CD14-positive monocyte (primary cell): ENCODE measurements at regions not wholly inside any gene's neighbourhood (a gene's known extent, or its start where the extent isn't known, plus 50 kb on each side); places are given as distances from the start of the nearest gene placed in this dataset.
"Not testable (repeated sequence)": the region's sequence is repeated elsewhere in the genome, so short reads cannot be mapped to it uniquely, and the experiment has no call there.

ENCODE experiments used
- DNase-seq, 3 donors: peaks; one replicate each; pipeline ENCODE4 v3.0.0-alpha.2; 2011 to 2022
- H2AFZ ChIP-seq: 2 replicates; pipeline ENCODE4 v1.6.0; 2012; ENCODE audit warnings: mild to moderate bottlenecking, low read depth, low read length, inconsistent platforms; ENCODE audit not compliant: insufficient read depth, poor library complexity, severe bottlenecking
- H3K27ac ChIP-seq, 2 donors: 1 replicate in 1 of 2; 2 replicates in 1 of 2; pipeline ENCODE4 v1.5.1; 2012 to 2013; ENCODE audit warnings: low read length in 2 of 2, control low read depth in 1 of 2, inconsistent platforms in 1 of 2, low read depth in 1 of 2, mild to moderate bottlenecking in 1 of 2
- H3K27me3 ChIP-seq, 2 donors: one replicate each; pipeline versions ENCODE4 v1.6.0 to v1.6.1; 2011 to 2013; ENCODE audit warnings: low read length in 2 of 2; ENCODE audit not compliant: control insufficient read depth in 2 of 2, insufficient read depth in 2 of 2
- H3K36me3 ChIP-seq, 2 donors: replicated peaks in 1 of 2; 1 replicate in 1 of 2; 2 replicates in 1 of 2; pipeline versions ENCODE4 v1.5.1 to v1.6.1; 2012 to 2013; ENCODE audit warnings: low read length in 2 of 2, control low read depth in 1 of 2, inconsistent platforms in 1 of 2, mild to moderate bottlenecking in 1 of 2; ENCODE audit not compliant: insufficient read depth in 2 of 2, control insufficient read depth in 1 of 2
- H3K4me1 ChIP-seq, 2 donors: 1 replicate in 1 of 2; 2 replicates in 1 of 2; pipeline versions ENCODE4 v1.5.1 to v1.6.1; 2012 to 2013; ENCODE audit warnings: low read length in 2 of 2, control low read depth in 1 of 2, inconsistent platforms in 1 of 2, mild to moderate bottlenecking in 1 of 2, moderate library complexity in 1 of 2; ENCODE audit not compliant: insufficient read depth in 2 of 2, control insufficient read depth in 1 of 2
- H3K4me2 ChIP-seq: replicated peaks from 2 replicates; pipeline ENCODE3; 2012; ENCODE audit warnings: low read length, moderate library complexity, mild to moderate bottlenecking; ENCODE audit not compliant: poor library complexity, severe bottlenecking; ENCODE audit errors: extremely low read depth
- H3K4me3 ChIP-seq, 3 experiments: fragments of 200-600 bp in 1 of 3; sonication (generic) in 1 of 3; replicated peaks in 1 of 3; 1 replicate in 2 of 3; 2 replicates in 1 of 3; pipeline ENCODE4 v1.5.1; 2011 to 2013; ENCODE audit warnings: low read length in 3 of 3, mild to moderate bottlenecking in 3 of 3, control low read depth in 2 of 3, low read depth in 2 of 3, inconsistent platforms in 1 of 3, moderate library complexity in 1 of 3
- H3K79me2 ChIP-seq: 2 replicates; pipeline ENCODE4 v1.6.0; 2012; ENCODE audit warnings: mild to moderate bottlenecking, control low read depth, inconsistent platforms, low read length, moderate library complexity; ENCODE audit not compliant: insufficient read depth
- H3K9ac ChIP-seq: 2 replicates; pipeline ENCODE4 v1.6.0; 2017; ENCODE audit warnings: low read length, mild to moderate bottlenecking; ENCODE audit not compliant: insufficient read depth, poor library complexity, severe bottlenecking
- H3K9me3 ChIP-seq, 2 donors: replicated peaks in 1 of 2; 1 replicate in 1 of 2; 2 replicates in 1 of 2; pipeline versions ENCODE4 v1.5.1 to v1.6.1; 2012 to 2013; ENCODE audit warnings: low read length in 2 of 2, control low read depth in 1 of 2; ENCODE audit not compliant: control insufficient read depth in 1 of 2, insufficient read depth in 1 of 2
- H4K20me1 ChIP-seq: 2 replicates; pipeline ENCODE4 v1.6.0; 2012; ENCODE audit warnings: mild to moderate bottlenecking, low read length, control low read depth, moderate library complexity; ENCODE audit not compliant: insufficient read depth
- H3K27ac Mint-ChIP-seq, 7 donors: one replicate each; pipeline ENCODE4 v1.8.0; 2020; ENCODE audit warnings: mild to moderate bottlenecking in 7 of 7, mixed read lengths in 7 of 7, moderate library complexity in 6 of 7, inconsistent platforms in 2 of 7
- H3K27me3 Mint-ChIP-seq, 3 donors: one replicate each; pipeline ENCODE4 v1.8.0; 2021 to 2022; ENCODE audit warnings: low read depth in 3 of 3, mild to moderate bottlenecking in 3 of 3, mixed read lengths in 3 of 3, moderate library complexity in 3 of 3, inconsistent platforms in 1 of 3
- H3K36me3 Mint-ChIP-seq, 2 donors: one replicate each; pipeline ENCODE4 v1.8.0; 2020; ENCODE audit warnings: mixed read lengths in 2 of 2, inconsistent platforms in 1 of 2, mild to moderate bottlenecking in 1 of 2
- H3K4me1 Mint-ChIP-seq: one replicate; pipeline ENCODE4 v1.8.0; 2020; ENCODE audit warnings: mild to moderate bottlenecking, mixed read lengths
- H3K4me3 Mint-ChIP-seq, 2 donors: one replicate each; pipeline ENCODE4 v1.8.0; 2020; ENCODE audit warnings: mild to moderate bottlenecking in 2 of 2, mixed read lengths in 2 of 2, moderate library complexity in 1 of 2
- H3K9me3 Mint-ChIP-seq, 7 donors: one replicate each; pipeline ENCODE4 v1.8.0; 2020 to 2022; ENCODE audit warnings: mixed read lengths in 7 of 7, mild to moderate bottlenecking in 6 of 7, moderate library complexity in 6 of 7, inconsistent platforms in 2 of 7
- WGBS: methylation state at CpG from one replicate; pipeline ENCODE4 v1.1.5; 2013; ENCODE audit warnings: missing lambda C conversion rate; ENCODE audit not compliant: insufficient coverage; 5-methylcytosine and 5-hydroxymethylcytosine counted together
- intact Hi-C, 2 donors: fragments of 100-400 bp; cut with micrococcal nuclease; formaldehyde crosslinking; loops; one replicate each; pipeline versions ENCODE4 v1.15.0 to v1.15.1; 2023
- TF ChIP-seq, protein P1 (sequence below): fragments of 200-600 bp; IDR thresholded peaks from one replicate; pipeline ENCODE4 v1.8.0; 2022; ENCODE audit warnings: antibody characterized with exemption, mild to moderate bottlenecking

DNA sequence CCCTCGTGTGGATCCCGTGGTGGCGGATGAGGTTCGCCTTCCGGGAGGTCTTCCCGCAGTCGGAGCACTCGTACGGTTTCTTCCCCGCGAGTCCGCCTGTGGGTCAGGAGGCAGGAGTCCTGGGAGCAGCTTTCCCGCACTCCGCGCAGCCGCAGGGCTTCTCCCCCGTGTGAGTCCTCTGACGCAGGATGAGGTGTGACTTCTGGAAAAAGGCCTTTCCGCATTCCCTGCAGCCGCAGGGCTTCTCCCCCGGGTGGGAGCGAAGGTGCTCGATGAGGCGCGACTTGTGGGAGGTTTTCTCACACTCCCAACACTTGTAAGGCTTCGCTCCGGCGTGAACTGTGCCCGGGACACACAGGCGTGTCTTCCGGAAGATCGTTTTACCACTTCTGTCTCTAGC lies 68.8 kb upstream of the WIPI2 start:
- H3K9me3 Mint-ChIP-seq, H3K27ac Mint-ChIP-seq, H3K4me3 ChIP-seq, H3K36me3 Mint-ChIP-seq, H4K20me1 ChIP-seq, H3K4me1 Mint-ChIP-seq, H3K27me3 Mint-ChIP-seq, H3K27ac ChIP-seq, H3K27me3 ChIP-seq, H2AFZ ChIP-seq, DNase-seq, intact Hi-C loops, H3K9ac ChIP-seq, H3K4me3 Mint-ChIP-seq, H3K9me3 ChIP-seq, H3K4me1 ChIP-seq, H3K4me2 ChIP-seq, H3K79me2 ChIP-seq, H3K36me3 ChIP-seq: not testable (repeated sequence)
- WGBS = 80% methylated on average over 2 of the region's 32 CpGs

GRCh38 chr7:5131238-5131637 lies 58.8 kb upstream of the WIPI2 start:
- H3K79me2 ChIP-seq, H3K9me3 Mint-ChIP-seq, H3K27me3 ChIP-seq, H3K27ac Mint-ChIP-seq, H3K4me3 ChIP-seq, H4K20me1 ChIP-seq, DNase-seq, H3K9ac ChIP-seq, H3K36me3 ChIP-seq, H3K27ac ChIP-seq, H3K4me2 ChIP-seq, H2AFZ ChIP-seq, H3K4me3 Mint-ChIP-seq, H3K9me3 ChIP-seq, H3K4me1 Mint-ChIP-seq, H3K4me1 ChIP-seq, intact Hi-C loops, H3K36me3 Mint-ChIP-seq: not testable (repeated sequence)
- WGBS = no CpG with 5 or more reads among the region's 8 CpGs
- H3K27me3 Mint-ChIP-seq = peaks cover 0 to 15% (median 4%) of the 10 kb centered on the region in 3 donors

DNA sequence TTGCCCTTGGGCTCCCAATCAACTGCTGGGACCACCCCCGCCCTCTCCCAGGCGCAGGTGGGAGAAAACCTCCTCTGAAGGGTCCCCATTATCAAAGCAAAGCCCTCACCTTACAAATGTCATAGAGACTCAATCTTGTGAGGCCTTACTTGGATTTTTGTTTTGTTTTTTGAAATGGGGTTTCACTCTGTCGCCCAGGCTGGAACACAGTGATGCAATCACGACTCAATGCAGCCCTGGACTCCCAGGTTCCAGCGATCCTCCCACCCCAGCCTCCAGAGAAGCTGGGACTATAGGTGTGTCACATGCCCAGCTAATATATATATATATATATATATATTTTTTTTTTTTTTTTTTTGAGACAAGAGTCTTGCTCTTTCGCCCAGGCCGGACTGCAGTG lies 57.5 kb upstream of the WIPI2 start:
- no peak overlapping the region for H3K27ac Mint-ChIP-seq

More for the DNA sequence above, 57.5 kb upstream of the WIPI2 start:
- H3K79me2 ChIP-seq = no peaks in the 10 kb centered on the region
- H3K4me1 ChIP-seq = no peaks in the 10 kb centered on the region
- H3K9ac ChIP-seq = no peak overlapping the region
- no peaks in the 10 kb centered on the region for H3K9me3 ChIP-seq
- TF ChIP-seq, protein P1, sequence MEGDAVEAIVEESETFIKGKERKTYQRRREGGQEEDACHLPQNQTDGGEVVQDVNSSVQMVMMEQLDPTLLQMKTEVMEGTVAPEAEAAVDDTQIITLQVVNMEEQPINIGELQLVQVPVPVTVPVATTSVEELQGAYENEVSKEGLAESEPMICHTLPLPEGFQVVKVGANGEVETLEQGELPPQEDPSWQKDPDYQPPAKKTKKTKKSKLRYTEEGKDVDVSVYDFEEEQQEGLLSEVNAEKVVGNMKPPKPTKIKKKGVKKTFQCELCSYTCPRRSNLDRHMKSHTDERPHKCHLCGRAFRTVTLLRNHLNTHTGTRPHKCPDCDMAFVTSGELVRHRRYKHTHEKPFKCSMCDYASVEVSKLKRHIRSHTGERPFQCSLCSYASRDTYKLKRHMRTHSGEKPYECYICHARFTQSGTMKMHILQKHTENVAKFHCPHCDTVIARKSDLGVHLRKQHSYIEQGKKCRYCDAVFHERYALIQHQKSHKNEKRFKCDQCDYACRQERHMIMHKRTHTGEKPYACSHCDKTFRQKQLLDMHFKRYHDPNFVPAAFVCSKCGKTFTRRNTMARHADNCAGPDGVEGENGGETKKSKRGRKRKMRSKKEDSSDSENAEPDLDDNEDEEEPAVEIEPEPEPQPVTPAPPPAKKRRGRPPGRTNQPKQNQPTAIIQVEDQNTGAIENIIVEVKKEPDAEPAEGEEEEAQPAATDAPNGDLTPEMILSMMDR = no peak
- H2AFZ ChIP-seq = no peak overlapping the region
- Mint-ChIP-seq H3K27me3 (peaks cover 0 to 11% (median 0%) of the 10 kb centered on the region in 3 donors), H3K36me3 (no peaks in the 10 kb centered on the region), H3K4me1 (no peaks in the 10 kb centered on the region), H3K9me3 (peaks cover 0 to 1% (median 0%) of the 10 kb centered on the region in 7 donors), H3K4me3 (no peak overlapping the region)
- no peaks in the 10 kb centered on the region for H3K27me3 ChIP-seq
- no peaks in the 10 kb centered on the region for H3K36me3 ChIP-seq
- H4K20me1 ChIP-seq = no peaks in the 10 kb centered on the region
- DNase-seq = no peak
- no CpG with 5 or more reads among the region's 7 CpGs for WGBS
- H3K4me2 ChIP-seq = no peak overlapping the region
- no peak overlapping the region for H3K4me3 ChIP-seq
- intact Hi-C loops = no loop called here
- H3K27ac ChIP-seq = no peak overlapping the region
